ENCODE measurements at regions not wholly inside any gene's neighbourhood (a gene's known extent, or its start where the extent isn't known, plus 50 kb on each side); places are given as distances from the start of the nearest gene placed in this dataset.
A peak's percentile ranks its signal among the peaks of the same experiment; 100 is the strongest.

DNA sequence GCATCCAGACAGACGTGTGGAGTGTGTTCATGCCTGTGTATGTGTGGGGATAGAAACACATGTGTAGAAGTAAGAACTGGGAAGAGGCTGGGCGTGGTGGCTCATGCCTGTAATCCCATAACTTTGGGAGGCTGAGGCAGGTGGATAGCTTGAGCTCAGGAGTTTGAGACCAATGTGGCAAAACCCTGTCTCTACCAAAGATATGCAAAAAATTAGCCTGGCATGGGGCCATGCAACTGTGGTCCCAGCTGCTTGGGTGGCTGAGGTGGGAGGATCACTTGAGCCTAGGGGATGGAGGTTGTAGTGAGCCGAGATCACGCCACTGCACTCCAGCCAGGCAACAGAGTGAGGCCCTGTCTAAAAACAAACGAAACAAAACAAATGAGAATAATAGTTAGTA is 1166.6 kb downstream of the TBC1D22A start:
- Histone ChIP-seq H3K36me3 (replicated peaks; ENCODE audit: control insufficient read depth, insufficient read depth, low read length) (no peaks in the 10 kb centered on the region), H3K27me3 (ENCODE audit: control insufficient read depth, insufficient read depth, low read length) (no peaks in the 10 kb centered on the region), H3K4me3 (ENCODE audit: insufficient read depth, low read depth, low read length) (no peak overlapping the region)
- DNase-seq: no peak

DNA sequence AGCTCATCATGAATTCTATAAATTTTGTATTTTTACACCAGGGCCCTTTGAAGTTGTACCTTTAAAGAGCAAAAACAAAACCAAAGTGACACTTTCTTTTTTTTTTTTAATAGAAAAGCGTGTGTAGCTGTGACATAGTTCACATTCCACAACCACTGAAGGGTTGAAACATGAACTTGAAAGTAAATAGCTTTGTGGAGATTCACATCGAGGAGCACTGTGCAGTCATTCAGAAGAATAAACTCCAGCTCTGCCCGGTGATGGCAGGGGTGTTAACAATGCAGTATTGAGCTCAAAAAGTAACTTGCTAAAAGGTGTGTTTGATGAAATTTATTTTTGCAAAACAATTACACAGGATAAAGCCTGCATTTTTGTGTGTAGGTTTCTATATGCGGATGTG is 1166.2 kb downstream of the TBC1D22A start:
- no peaks in the 10 kb centered on the region for H3K27me3 ChIP-seq (ENCODE audit: control insufficient read depth, insufficient read depth, low read length)
- no peak for DNase-seq
- no peak overlapping the region for H3K4me3 ChIP-seq (ENCODE audit: insufficient read depth, low read depth, low read length)
- no peaks in the 10 kb centered on the region for H3K36me3 ChIP-seq (replicated peaks; ENCODE audit: control insufficient read depth, insufficient read depth, low read length)

DNA sequence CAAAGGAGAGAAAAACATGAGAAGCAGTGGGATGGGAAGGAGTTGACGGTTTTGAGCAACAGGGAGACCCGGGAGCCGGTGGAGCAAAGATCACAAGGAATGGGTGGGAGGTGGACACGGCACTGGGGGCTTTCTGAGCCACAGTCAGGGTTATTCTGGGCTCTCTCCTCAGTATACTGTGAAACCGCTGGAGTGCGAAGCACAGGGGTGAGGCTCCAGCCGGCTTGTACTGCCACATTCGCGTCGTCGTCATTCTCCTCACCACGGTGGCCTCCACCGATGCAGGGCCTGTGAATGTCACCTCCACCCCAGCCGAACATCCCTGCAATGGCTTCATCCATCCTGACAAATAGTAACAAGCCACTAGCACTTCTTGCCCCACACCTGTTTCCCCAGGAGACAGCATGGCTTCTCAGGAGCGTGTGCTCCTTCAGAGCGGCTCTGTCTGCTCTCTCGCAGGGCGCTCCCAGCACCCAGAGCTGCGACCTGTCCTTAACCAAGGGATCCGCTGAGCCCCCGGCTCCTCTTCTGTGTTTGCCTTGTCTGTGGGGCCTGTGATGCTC is 1165.3 kb downstream of the TBC1D22A start:
- H3K27me3 ChIP-seq (ENCODE audit: control insufficient read depth, insufficient read depth, low read length): no peaks in the 10 kb centered on the region
- H3K4me3 ChIP-seq (ENCODE audit: insufficient read depth, low read depth, low read length): no peak overlapping the region
- no peaks in the 10 kb centered on the region for H3K36me3 ChIP-seq (replicated peaks; ENCODE audit: control insufficient read depth, insufficient read depth, low read length)
- no peak for DNase-seq

DNA sequence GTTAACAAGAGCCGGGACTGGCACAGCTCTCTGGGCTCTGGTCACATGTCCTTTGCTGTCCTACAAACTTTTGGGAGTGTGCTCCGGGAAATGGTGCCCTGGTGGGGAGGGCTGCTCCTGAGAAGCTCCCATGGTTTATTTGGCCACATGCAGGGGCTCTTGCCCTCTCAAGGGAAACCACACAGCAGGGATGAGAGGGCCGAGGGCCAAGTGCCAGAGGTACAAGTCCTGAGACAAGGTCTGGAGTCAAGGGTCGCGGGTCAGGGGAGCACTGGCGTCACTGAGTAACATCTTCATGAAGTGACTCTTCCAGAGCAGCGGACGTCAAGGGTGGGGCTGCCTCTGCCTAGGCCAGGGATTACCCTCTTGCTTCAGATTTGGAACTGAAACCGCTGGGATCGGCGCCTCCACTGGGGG is 1160.6 kb downstream of the TBC1D22A start:
- Histone ChIP-seq H3K27me3 (ENCODE audit: control insufficient read depth, insufficient read depth, low read length) (no peaks in the 10 kb centered on the region), H3K36me3 (replicated peaks; ENCODE audit: control insufficient read depth, insufficient read depth, low read length) (no peaks in the 10 kb centered on the region), H3K4me3 (ENCODE audit: insufficient read depth, low read depth, low read length) (no peak overlapping the region)
- DNase-seq: no peak

DNA sequence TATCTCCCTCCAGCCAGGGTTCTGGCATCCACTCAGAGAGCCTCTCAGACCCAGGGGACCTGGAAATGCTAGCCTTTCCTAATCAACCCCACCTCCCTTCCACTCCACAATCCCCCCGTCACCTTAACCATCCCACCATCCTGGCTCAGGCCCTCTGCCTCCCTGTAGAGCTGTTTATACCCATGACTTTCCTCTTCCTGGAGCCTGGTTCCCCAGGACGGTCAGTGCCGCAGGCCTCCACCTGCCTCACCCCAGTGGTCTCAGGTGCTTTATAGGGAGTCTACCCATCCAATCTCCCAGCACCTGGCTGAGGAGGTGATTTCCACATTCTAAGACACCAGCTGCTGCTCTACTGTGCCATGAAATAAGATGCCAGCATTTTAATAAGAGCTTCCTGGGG is 1159.5 kb downstream of the TBC1D22A start:
- no peaks in the 10 kb centered on the region for H3K27me3 ChIP-seq (ENCODE audit: control insufficient read depth, insufficient read depth, low read length)
- no peak overlapping the region for H3K4me3 ChIP-seq (ENCODE audit: insufficient read depth, low read depth, low read length)
- H3K36me3 ChIP-seq (replicated peaks; ENCODE audit: control insufficient read depth, insufficient read depth, low read length): no peaks in the 10 kb centered on the region
- DNase-seq: no peak

DNA sequence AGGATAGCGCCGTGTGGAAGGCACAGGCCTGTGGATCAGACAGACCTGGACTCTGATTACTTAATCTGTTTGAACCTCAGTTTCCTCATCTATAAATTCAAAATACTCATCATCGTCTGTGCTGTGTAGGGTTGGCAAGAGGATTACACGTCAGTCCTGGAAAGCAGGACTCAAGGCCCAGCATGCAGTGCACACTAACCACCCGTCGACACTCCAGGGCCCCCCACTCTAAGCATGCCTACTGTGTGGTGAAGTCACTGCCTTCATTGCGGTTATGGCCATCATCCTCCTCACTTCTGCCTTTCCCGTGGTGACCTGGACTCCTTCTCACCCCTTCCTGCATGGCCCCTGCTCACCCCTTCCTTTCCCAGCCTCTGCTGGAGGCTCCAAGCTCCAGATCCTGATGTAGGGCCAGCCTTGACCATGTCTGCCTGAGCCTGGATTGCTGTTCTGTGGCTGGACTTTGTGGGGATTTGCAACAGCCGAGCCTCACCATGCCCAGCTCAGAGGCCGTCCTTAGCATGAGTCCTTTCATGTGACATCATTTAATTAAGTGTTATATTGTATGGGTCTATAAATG is 1158.0 kb downstream of the TBC1D22A start:
- no peak overlapping the region for H3K4me3 ChIP-seq (ENCODE audit: insufficient read depth, low read depth, low read length)
- no peak for DNase-seq
- H3K27me3 ChIP-seq (ENCODE audit: control insufficient read depth, insufficient read depth, low read length): no peaks in the 10 kb centered on the region
- H3K36me3 ChIP-seq (replicated peaks; ENCODE audit: control insufficient read depth, insufficient read depth, low read length): no peaks in the 10 kb centered on the region

DNA sequence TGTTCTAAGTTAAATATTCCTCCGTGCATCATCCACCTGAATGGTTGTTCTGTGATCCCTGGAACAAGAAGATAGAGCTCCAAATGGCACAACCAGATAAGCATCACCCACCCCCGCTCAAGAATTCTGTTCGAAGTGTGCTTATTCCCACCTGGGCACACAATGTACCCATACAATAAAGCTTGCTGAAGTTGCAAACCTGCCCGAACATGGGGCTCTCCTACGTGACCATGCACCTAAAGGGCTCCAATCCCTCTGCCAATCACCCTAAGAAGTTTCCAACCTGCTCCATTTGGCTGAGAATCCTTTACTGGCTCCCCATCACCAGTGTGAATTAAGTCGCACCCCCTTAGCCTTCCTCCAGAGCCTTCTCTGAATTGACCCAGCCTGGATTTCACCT is 1157.4 kb downstream of the TBC1D22A start:
- DNase-seq: no peak
- H3K27me3 ChIP-seq (ENCODE audit: control insufficient read depth, insufficient read depth, low read length): no peaks in the 10 kb centered on the region
- H3K4me3 ChIP-seq (ENCODE audit: insufficient read depth, low read depth, low read length): no peak overlapping the region
- no peaks in the 10 kb centered on the region for H3K36me3 ChIP-seq (replicated peaks; ENCODE audit: control insufficient read depth, insufficient read depth, low read length)

DNA sequence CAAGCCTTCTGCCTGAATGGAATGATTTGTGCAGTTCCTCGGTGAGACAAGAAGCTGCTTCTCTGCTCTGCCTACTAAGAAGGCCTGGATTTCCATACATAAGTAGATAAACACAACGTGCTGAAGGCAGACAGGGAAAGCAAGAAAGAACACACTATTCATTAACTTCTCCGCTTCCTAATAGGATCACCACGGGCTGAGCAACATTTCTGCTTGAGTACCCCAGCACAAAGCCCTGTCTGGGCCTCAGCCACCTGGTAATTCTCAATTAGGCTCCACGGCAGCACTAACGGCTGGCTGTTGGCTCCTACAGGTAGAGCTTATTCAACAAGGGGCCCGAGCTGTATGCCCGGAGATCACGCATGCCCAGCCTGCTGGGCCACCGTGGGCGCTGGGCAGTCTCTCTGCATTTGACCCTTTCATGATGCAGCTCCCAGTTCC is 1156.6 kb downstream of the TBC1D22A start:
- Histone ChIP-seq H3K4me3 (ENCODE audit: insufficient read depth, low read depth, low read length) (no peak overlapping the region), H3K36me3 (replicated peaks; ENCODE audit: control insufficient read depth, insufficient read depth, low read length) (no peaks in the 10 kb centered on the region), H3K27me3 (ENCODE audit: control insufficient read depth, insufficient read depth, low read length) (no peaks in the 10 kb centered on the region)
- no peak for DNase-seq

DNA sequence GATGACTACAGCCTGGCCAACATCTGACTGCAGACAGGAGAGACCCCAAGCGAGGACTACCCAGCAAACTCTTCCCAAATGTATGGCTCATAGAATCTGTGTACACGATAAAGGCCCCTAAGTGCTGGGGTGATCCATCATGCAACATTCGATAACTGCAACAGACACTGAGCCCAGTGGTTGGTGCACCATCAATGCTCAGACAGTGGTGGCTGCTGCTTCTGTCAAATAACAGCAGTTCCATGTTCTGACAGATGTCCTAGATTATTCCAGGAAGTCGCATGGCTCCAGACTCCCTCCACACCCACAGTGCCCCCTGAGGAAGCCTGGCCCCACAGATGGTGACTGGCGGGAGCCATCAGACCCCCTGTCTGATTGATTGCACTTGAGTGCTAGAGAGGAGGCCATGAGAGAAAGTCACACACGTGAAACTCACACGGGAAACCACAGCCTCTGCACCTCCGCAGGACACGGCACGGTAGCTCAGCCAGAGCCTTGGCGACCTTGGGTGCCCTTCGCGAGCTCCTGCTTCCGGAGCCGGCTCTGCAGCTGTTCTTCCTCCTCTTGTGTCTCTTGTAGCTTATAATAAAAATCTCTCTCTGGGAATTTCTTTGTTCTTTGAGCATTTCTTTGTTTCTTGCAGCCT is 1155.9 kb downstream of the TBC1D22A start:
- Histone ChIP-seq H3K27me3 (ENCODE audit: control insufficient read depth, insufficient read depth, low read length) (no peaks in the 10 kb centered on the region), H3K4me3 (ENCODE audit: insufficient read depth, low read depth, low read length) (no peak overlapping the region), H3K36me3 (replicated peaks; ENCODE audit: control insufficient read depth, insufficient read depth, low read length) (no peaks in the 10 kb centered on the region)
- DNase-seq: no peak

DNA sequence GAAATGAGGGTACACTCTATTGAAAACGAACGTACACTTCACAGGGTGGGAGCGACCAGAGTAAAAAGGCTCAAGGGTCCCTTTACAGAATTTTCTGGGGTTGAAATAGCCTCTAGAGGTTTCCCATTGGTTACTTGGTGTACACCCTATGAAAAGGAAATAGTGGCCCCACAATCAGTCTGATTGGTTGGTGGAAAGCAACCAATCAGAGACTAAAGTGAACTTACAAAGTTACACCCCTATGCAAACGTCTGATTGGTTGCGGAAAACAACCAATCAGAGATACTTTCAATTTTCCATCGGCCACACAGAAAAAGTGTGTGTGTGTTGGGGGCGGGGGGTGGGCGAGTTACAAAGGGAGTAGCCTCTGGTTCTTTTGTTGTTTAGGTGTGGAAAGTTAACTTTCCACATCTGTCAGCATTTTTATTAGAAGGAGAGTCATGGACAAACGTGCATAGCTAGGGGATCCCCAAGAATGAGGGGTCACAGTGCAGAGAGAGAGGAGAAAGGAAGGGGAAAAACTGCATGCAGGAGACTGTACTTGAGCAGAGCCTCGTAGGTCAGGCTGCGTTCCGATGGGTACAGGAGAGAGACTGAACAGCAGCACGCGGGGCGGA is 1152.1 kb downstream of the TBC1D22A start:
- Histone ChIP-seq H3K4me3 (ENCODE audit: insufficient read depth, low read depth, low read length) (no peak overlapping the region), H3K36me3 (replicated peaks; ENCODE audit: control insufficient read depth, insufficient read depth, low read length) (no peaks in the 10 kb centered on the region), H3K27me3 (ENCODE audit: control insufficient read depth, insufficient read depth, low read length) (no peaks in the 10 kb centered on the region)
- no peak for DNase-seq

DNA sequence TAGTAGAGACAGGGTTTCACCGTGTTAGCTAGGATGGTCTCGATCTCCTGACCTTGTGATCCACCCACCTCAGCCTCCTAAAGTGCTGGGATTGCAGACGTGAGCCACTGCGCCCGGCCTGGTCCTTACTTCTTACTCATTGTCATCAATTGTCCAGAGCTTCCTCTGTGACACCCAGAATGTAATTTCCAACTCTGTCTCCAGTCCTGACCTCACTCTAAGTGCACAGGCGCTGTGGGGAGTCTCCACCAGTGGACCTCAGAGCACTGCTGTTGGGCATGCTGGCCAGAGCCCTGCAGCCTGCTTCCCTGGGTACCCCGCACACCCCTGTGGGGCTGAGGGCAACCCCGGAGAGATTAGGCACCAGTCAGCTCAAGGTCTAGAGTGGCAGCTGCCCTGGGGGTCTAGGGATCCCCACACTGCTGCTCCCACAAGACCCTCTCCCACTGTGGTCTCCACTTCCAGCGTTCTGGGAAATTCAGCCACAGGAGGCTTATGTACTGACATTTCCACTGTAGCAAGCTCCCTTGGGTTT is 1140.3 kb downstream of the TBC1D22A start:
- Histone ChIP-seq H3K27me3 (ENCODE audit: control insufficient read depth, insufficient read depth, low read length) (no peaks in the 10 kb centered on the region), H3K36me3 (replicated peaks; ENCODE audit: control insufficient read depth, insufficient read depth, low read length) (no peaks in the 10 kb centered on the region), H3K4me3 (ENCODE audit: insufficient read depth, low read depth, low read length) (no peak overlapping the region)
- no peak for DNase-seq

DNA sequence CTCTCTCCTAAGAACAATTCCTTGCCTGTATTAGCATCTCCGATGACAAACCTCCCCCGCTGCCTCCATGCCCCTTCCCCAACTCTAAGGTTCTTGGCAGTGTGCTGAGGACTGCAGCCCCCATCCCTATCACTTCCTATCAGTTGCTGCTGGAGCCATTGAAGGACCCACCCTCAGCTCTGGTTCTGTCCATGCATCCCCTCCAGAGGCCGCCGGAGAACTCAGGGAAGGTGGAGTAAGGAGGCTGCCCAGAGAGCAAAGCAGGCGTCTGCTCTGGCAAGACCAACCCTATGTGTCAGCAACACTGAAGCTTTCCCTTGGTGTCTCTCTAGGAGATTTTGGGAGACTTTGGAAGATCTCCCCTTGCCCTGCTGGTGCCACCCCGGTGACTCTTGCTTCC is 1139.5 kb downstream of the TBC1D22A start:
- H3K4me3 ChIP-seq (ENCODE audit: insufficient read depth, low read depth, low read length): no peak overlapping the region
- DNase-seq: peak; percentile 53

DNA sequence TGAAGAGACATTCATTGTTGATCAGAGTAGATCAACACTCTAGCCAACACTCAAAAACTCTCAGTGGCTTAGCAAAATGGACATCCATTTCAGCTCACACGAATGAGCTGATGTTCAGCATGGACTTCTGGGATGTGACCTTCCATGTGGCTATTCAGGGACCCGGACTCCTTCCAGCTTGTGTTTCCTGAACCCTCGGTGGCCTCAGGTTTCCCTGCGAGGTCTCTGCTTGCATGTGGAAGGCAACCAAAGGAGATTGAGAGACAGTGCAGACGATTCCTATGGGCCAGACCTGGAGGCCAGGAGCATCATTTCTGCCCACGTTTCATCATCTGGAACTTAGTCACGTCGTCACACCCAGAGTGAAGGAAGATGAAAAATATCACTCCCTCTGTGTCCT is 1137.4 kb downstream of the TBC1D22A start:
- Histone ChIP-seq H3K27me3 (ENCODE audit: control insufficient read depth, insufficient read depth, low read length) (no peaks in the 10 kb centered on the region), H3K4me3 (ENCODE audit: insufficient read depth, low read depth, low read length) (no peak overlapping the region), H3K36me3 (replicated peaks; ENCODE audit: control insufficient read depth, insufficient read depth, low read length) (no peaks in the 10 kb centered on the region)
- no peak for DNase-seq

More for the DNA sequence above, 1139.5 kb downstream of the TBC1D22A start:
- Histone ChIP-seq H3K27me3 (ENCODE audit: control insufficient read depth, insufficient read depth, low read length) (no peaks in the 10 kb centered on the region), H3K36me3 (replicated peaks; ENCODE audit: control insufficient read depth, insufficient read depth, low read length) (no peaks in the 10 kb centered on the region)

DNA sequence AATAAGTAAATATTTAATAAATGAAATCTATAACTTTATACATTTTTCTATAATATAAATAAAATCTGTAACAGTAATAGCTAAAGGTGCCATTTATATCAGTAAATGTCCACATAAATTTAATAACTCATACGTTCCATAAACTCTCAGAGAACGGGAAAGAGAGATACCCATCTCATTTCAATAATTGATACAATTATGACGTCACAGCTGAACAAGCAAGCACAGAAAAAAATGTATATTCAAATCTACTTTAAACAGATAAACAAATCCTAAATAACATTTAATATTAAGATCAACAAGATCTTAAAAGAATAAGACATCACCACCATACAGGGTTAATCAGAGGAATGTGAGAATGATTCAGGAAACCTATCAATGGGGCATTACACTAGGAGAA is 1136.5 kb downstream of the TBC1D22A start:
- H3K27me3 ChIP-seq (ENCODE audit: control insufficient read depth, insufficient read depth, low read length): no peaks in the 10 kb centered on the region
- no peak overlapping the region for H3K4me3 ChIP-seq (ENCODE audit: insufficient read depth, low read depth, low read length)
- no peak for DNase-seq
- no peaks in the 10 kb centered on the region for H3K36me3 ChIP-seq (replicated peaks; ENCODE audit: control insufficient read depth, insufficient read depth, low read length)

DNA sequence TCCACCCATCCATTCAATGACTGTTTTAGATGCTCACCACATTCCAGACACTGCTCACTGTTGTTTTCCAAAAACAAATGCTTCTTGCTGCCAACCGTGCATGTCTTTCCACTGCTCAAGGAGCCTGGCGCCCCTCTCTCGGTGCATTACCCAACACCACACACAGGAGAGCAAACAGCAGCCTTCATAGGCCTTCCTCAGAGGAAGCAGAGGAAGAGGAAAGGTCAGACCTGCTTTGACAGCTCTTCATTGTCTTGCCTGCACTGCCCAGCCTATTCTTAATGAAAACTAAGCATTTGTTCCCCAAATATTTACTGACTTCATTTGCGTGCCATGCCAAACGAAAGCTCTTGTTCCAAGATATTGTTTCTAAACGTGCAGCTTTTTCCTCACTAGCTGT is 1129.2 kb downstream of the TBC1D22A start:
- H3K27me3 ChIP-seq (ENCODE audit: control insufficient read depth, insufficient read depth, low read length): no peaks in the 10 kb centered on the region
- no peaks in the 10 kb centered on the region for H3K36me3 ChIP-seq (replicated peaks; ENCODE audit: control insufficient read depth, insufficient read depth, low read length)
- DNase-seq: no peak
- H3K4me3 ChIP-seq (ENCODE audit: insufficient read depth, low read depth, low read length): no peak overlapping the region

All from H7 (cell line).